Spleen (tissue), 11 donors: ENCODE measurements at regions not wholly inside any gene's neighbourhood (a gene's known extent, or its start where the extent isn't known, plus 50 kb on each side); places are given as distances from the start of the nearest gene placed in this dataset.

Source experiments
- DNase-seq: peaks from one replicate; pipeline ENCODE4 v3.0.0-alpha.2; 2020
- H3K27ac ChIP-seq, 8 donors: fragments of 200-600 bp; sonication (generic) in 7 of 8; 1 replicate in 4 of 8; 2 replicates in 4 of 8; pipeline versions ENCODE4 v1.5.0 to v1.8.0; 2016 to 2021; ENCODE audit warnings: inconsistent platforms in 4 of 8, mild to moderate bottlenecking in 4 of 8, moderate library complexity in 1 of 8
- H3K27me3 ChIP-seq, 7 donors: fragments of 200-600 bp; sonication (generic) in 6 of 7; replicated peaks in 1 of 7; 1 replicate in 4 of 7; 2 replicates in 3 of 7; pipeline versions ENCODE4 v1.5.0 to v1.8.0; 2016 to 2021; ENCODE audit warnings: inconsistent platforms in 3 of 7, mild to moderate bottlenecking in 1 of 7
- H3K36me3 ChIP-seq, 6 donors: fragments of 200-600 bp; sonication (generic) in 5 of 6; 1 replicate in 4 of 6; 2 replicates in 2 of 6; pipeline versions ENCODE4 v1.5.0 to v1.8.0; 2016 to 2021; ENCODE audit warnings: inconsistent platforms in 2 of 6
- H3K4me1 ChIP-seq, 6 donors: fragments of 200-600 bp; sonication (generic) in 5 of 6; 1 replicate in 3 of 6; 2 replicates in 3 of 6; pipeline versions ENCODE4 v1.5.0 to v1.8.0; 2016 to 2021; ENCODE audit warnings: inconsistent platforms in 3 of 6
- H3K4me3 ChIP-seq, 8 donors: fragments of 200-600 bp; sonication (generic) in 7 of 8; 1 replicate in 4 of 8; 2 replicates in 4 of 8; pipeline versions ENCODE4 v1.5.0 to v1.8.0; 2016 to 2021; ENCODE audit warnings: inconsistent platforms in 4 of 8, mild to moderate bottlenecking in 4 of 8, moderate library complexity in 2 of 8
- H3K9me3 ChIP-seq, 8 donors: fragments of 200-600 bp; sonication (generic) in 7 of 8; 1 replicate in 4 of 8; 2 replicates in 4 of 8; pipeline versions ENCODE4 v1.5.0 to v1.8.0; 2016 to 2021; ENCODE audit warnings: inconsistent platforms in 4 of 8
- CTCF ChIP-seq, 11 experiments: fragments of 200-600 bp in 7 of 11; fragments of 450-650 bp in 4 of 11; sonication (generic) in 4 of 11; IDR thresholded peaks in 8 of 11; conservative IDR thresholded peaks in 3 of 11; 1 replicate in 7 of 11; 2 replicates in 4 of 11; pipeline versions ENCODE4 v1.4.0 to v1.8.0; 2016 to 2021; ENCODE audit warnings: antibody characterized with exemption in 11 of 11, inconsistent platforms in 4 of 11, mild to moderate bottlenecking in 1 of 11
- POLR2A ChIP-seq, 3 donors: fragments of 450-650 bp; IDR thresholded peaks; one replicate each; pipeline ENCODE4 v1.5.1; 2017; ENCODE audit warnings: antibody characterized with exemption in 3 of 3, mild to moderate bottlenecking in 1 of 3
- POLR2AphosphoS5 ChIP-seq, 3 donors: sonication (generic); formaldehyde crosslinking; IDR thresholded peaks; one replicate each; pipeline ENCODE4 v1.5.1; 2017; ENCODE audit warnings: antibody characterized with exemption in 3 of 3
- WGBS, 5 donors: extraction: QIAGEN DNeasy Blood & Tissue Kit in 3 of 5; methylation state at CpG; one replicate each; pipeline versions ENCODE4 v1.1.5 to v1.1.7; 2013 to 2018; 5-methylcytosine and 5-hydroxymethylcytosine counted together
- intact Hi-C: fragments of 100-400 bp; cut with DNase I; formaldehyde crosslinking; loops from one replicate; pipeline ENCODE4 v1.15.0; 2023; ENCODE audit warnings: low total_unique reads
- donor health status: healthy with polysubstance abuse.
- donor health status: DM: no; HTN: no; CAD: no; lungs with moderate emphysema.
- donor health status: DM: no; HTN: no; CAD: no.
- donor health status: Bipolar disorder and iron deficiency.
- donor health status: healthy.
- donor health status: DM: no; HTN: no; CAD: no.
- donor health status: DM: yes; HTN: yes; CAD: no.

- peak overlapping the region; percentile 0 to 73 (median 48) for H3K27ac ChIP-seq
Measured at GRCh38 chr2:234309431-234309830, 187.4 kb downstream of the ARL4C start.

GRCh38 chr2:234308813-234309195, 188.1 kb downstream of the ARL4C start:
- H3K27ac ChIP-seq = peak overlapping the region; percentile 0 to 78 (median 50)
- H3K4me1 ChIP-seq = peaks cover 0 to 21% (median 12%) of the 10 kb centered on the region in 6 donors
- no peak overlapping the region for H3K4me3 ChIP-seq
- 30 to 57% (median 34%) methylated on average over 6 of the region's 6 CpGs for WGBS, 5 donors
- TF ChIP-seq POLR2AphosphoS5 (IDR thresholded peaks at IDR 0.05) (peak in 1 of 3 donors; percentile 86), CTCF (IDR thresholded peaks at IDR 0.05 in 8 of 11, conservative IDR thresholded peaks at IDR 0.05 in 3 of 11) (no peak)
- intact Hi-C loops = no loop called here
- no peaks in the 10 kb centered on the region for H3K36me3 ChIP-seq
- DNase-seq = no peak
- no peaks in the 10 kb centered on the region for H3K27me3 ChIP-seq
- no peaks in the 10 kb centered on the region for H3K9me3 ChIP-seq

More at GRCh38 chr2:234309431-234309830, 187.4 kb downstream of the ARL4C start:
- intact Hi-C loops = no loop called here
- DNase-seq = no peak
- peaks cover 0 to 21% (median 12%) of the 10 kb centered on the region in 6 donors for H3K4me1 ChIP-seq
- WGBS, 5 donors = 84 to 91% (median 88%) methylated on average over 5 of the region's 5 CpGs
- H3K4me3 ChIP-seq = no peak overlapping the region
- no peaks in the 10 kb centered on the region for H3K9me3 ChIP-seq
- no peaks in the 10 kb centered on the region for H3K36me3 ChIP-seq
- H3K27me3 ChIP-seq = no peaks in the 10 kb centered on the region
- no peak for TF ChIP-seq POLR2A (IDR thresholded peaks at IDR 0.05)
- TF ChIP-seq POLR2AphosphoS5 (IDR thresholded peaks at IDR 0.05) = no peak
- no peak for TF ChIP-seq CTCF (IDR thresholded peaks at IDR 0.05 in 8 of 11, conservative IDR thresholded peaks at IDR 0.05 in 3 of 11)

- WGBS, 5 donors = 85 to 91% (median 90%) methylated on average over 6 to 7 of the region's 7 CpGs
- DNase-seq = no peak
- H3K9me3 ChIP-seq = no peaks in the 10 kb centered on the region
- peaks cover 0 to 21% (median 12%) of the 10 kb centered on the region in 6 donors for H3K4me1 ChIP-seq
- intact Hi-C loops = no loop called here
- H3K36me3 ChIP-seq = no peaks in the 10 kb centered on the region
- TF ChIP-seq CTCF (IDR thresholded peaks at IDR 0.05 in 8 of 11, conservative IDR thresholded peaks at IDR 0.05 in 3 of 11) (no peak), POLR2A (IDR thresholded peaks at IDR 0.05) (no peak)
- H3K4me3 ChIP-seq = no peak overlapping the region
- peak overlapping the region in 6 of 8 donors; percentile 23 to 78 (median 66) for H3K27ac ChIP-seq
- H3K27me3 ChIP-seq = no peaks in the 10 kb centered on the region
Measured at GRCh38 chr2:234308073-234308812, 188.6 kb downstream of the ARL4C start.

DNA sequence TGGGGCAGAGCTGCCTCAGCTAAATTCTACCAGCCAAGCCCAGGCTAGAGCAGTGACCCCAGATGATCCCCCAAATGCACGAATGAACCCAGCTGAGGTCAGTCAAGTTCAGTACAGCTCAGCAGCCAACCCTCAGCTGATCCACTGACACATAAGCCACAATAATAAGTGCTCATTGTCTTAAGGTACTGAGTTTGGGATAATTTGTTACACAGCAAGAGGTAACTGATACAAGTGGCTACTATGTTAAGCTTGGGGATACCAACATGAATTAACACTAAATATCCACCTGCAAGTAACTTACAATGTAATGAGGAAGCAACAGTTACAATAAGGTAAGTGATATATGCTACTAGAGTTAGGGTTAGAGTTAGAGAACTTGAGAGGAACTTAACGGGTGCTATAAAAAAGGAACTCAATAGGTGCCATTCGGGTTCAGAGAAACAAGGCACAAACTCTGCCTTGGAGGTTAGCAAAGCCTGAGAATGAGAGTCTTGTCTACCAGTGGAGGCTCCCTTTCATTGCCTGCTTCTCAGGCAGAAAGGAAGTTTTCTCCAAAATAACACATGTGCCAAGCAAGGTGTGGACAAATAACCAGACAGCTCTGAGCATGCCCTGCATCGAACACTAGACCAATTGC, 189.4 kb downstream of the ARL4C start:
- H3K4me3 ChIP-seq = no peak overlapping the region

More for the DNA sequence above, 189.4 kb downstream of the ARL4C start:
- peaks cover 0 to 21% (median 12%) of the 10 kb centered on the region in 6 donors for H3K4me1 ChIP-seq
- peak overlapping the region in 5 of 8 donors; percentile 24 to 78 (median 67) for H3K27ac ChIP-seq
- 68 to 88% (median 79%) methylated on average over 4 of the region's 4 CpGs for WGBS, 5 donors
- H3K27me3 ChIP-seq = peaks cover 0 to 3% (median 0%) of the 10 kb centered on the region in 7 donors
- no peak for TF ChIP-seq CTCF (IDR thresholded peaks at IDR 0.05 in 8 of 11, conservative IDR thresholded peaks at IDR 0.05 in 3 of 11)
- peak in 1 of 3 donors; percentile 32 for TF ChIP-seq POLR2AphosphoS5 (IDR thresholded peaks at IDR 0.05)
- no peak for TF ChIP-seq POLR2A (IDR thresholded peaks at IDR 0.05)
- no peaks in the 10 kb centered on the region for H3K9me3 ChIP-seq
- intact Hi-C loops = no loop called here
- DNase-seq = no peak
- H3K36me3 ChIP-seq = no peaks in the 10 kb centered on the region
